ENCODE measurements at regions not wholly inside any gene's neighbourhood (a gene's known extent, or its start where the extent isn't known, plus 50 kb on each side); places are given as distances from the start of the nearest gene placed in this dataset.
"Not testable (repeated sequence)": the region's sequence is repeated elsewhere in the genome, so short reads cannot be mapped to it uniquely, and the experiment has no call there.

GRCh38 chr15:59904450-59905135 lies 99.5 kb upstream of the FOXB1 start:
- no peak for DNase-seq (ENCODE audit: low read depth in 4 of 4, low spot score in 1 of 4)

- no peak for DNase-seq (ENCODE audit: low read depth in 4 of 4, low spot score in 1 of 4)
Observed at GRCh38 chr15:59896663-59897074, 107.4 kb upstream of the FOXB1 start.

- DNase-seq (ENCODE audit: low read depth in 4 of 4, low spot score in 1 of 4): no peak
Observed at GRCh38 chr15:59894835-59895234, 109.3 kb upstream of the FOXB1 start.

- no peak for DNase-seq (ENCODE audit: low read depth in 4 of 4, low spot score in 1 of 4)
Observed at GRCh38 chr15:59892985-59893384, 111.1 kb upstream of the FOXB1 start.

GRCh38 chr15:59887870-59888269 lies 116.2 kb upstream of the FOXB1 start:
- not testable (repeated sequence) for DNase-seq (ENCODE audit: low read depth in 4 of 4, low spot score in 1 of 4)

- no peak for DNase-seq (ENCODE audit: low read depth in 4 of 4, low spot score in 1 of 4)
Observed at GRCh38 chr15:59887211-59887610, 116.9 kb upstream of the FOXB1 start.

GRCh38 chr15:59886441-59886840 lies 117.7 kb upstream of the FOXB1 start:
- no peak for DNase-seq (ENCODE audit: low read depth in 4 of 4, low spot score in 1 of 4)

- DNase-seq (ENCODE audit: low read depth in 4 of 4, low spot score in 1 of 4): no peak
Observed at GRCh38 chr15:59885832-59886231, 118.3 kb upstream of the FOXB1 start.

- DNase-seq (ENCODE audit: low read depth in 4 of 4, low spot score in 1 of 4): no peak
Observed at GRCh38 chr15:59879506-59880265, 124.4 kb upstream of the FOXB1 start.

GRCh38 chr15:59876140-59876539 lies 128.0 kb upstream of the FOXB1 start:
- DNase-seq (ENCODE audit: low read depth in 4 of 4, low spot score in 1 of 4): no peak

- DNase-seq (ENCODE audit: low read depth in 4 of 4, low spot score in 1 of 4): no peak
Observed at GRCh38 chr15:59873644-59874272, 130.4 kb upstream of the FOXB1 start.

- DNase-seq (ENCODE audit: low read depth in 4 of 4, low spot score in 1 of 4): no peak
Observed at GRCh38 chr15:59867086-59867855, 136.8 kb upstream of the FOXB1 start.

GRCh38 chr15:59866642-59867041 lies 137.5 kb upstream of the FOXB1 start:
- no peak for DNase-seq (ENCODE audit: low read depth in 4 of 4, low spot score in 1 of 4)

GRCh38 chr15:59862191-59863155 lies 141.6 kb upstream of the FOXB1 start:
- no peak for DNase-seq (ENCODE audit: low read depth in 4 of 4, low spot score in 1 of 4)

- DNase-seq (ENCODE audit: low read depth in 4 of 4, low spot score in 1 of 4): no peak
Observed at GRCh38 chr15:59847968-59848367, 156.1 kb upstream of the FOXB1 start.

GRCh38 chr15:59845942-59846499 lies 156.9 kb upstream of the BNIP2 start:
- DNase-seq (ENCODE audit: low read depth in 4 of 4, low spot score in 1 of 4): no peak

- DNase-seq (ENCODE audit: low read depth in 4 of 4, low spot score in 1 of 4): no peak
Observed at GRCh38 chr15:59843609-59844008, 154.5 kb upstream of the BNIP2 start.

GRCh38 chr15:59841036-59841435 lies 151.9 kb upstream of the BNIP2 start:
- no peak for DNase-seq (ENCODE audit: low read depth in 4 of 4, low spot score in 1 of 4)

GRCh38 chr15:59839906-59840305 lies 150.8 kb upstream of the BNIP2 start:
- no peak for DNase-seq (ENCODE audit: low read depth in 4 of 4, low spot score in 1 of 4)

GRCh38 chr15:59838900-59839299 lies 149.8 kb upstream of the BNIP2 start:
- no peak for DNase-seq (ENCODE audit: low read depth in 4 of 4, low spot score in 1 of 4)
